ENCODE measurements at regions not wholly inside any gene's neighbourhood (a gene's known extent, or its start where the extent isn't known, plus 50 kb on each side); places are given as distances from the start of the nearest gene placed in this dataset.
A peak's percentile ranks its signal among the peaks of the same experiment; 100 is the strongest.

DNA sequence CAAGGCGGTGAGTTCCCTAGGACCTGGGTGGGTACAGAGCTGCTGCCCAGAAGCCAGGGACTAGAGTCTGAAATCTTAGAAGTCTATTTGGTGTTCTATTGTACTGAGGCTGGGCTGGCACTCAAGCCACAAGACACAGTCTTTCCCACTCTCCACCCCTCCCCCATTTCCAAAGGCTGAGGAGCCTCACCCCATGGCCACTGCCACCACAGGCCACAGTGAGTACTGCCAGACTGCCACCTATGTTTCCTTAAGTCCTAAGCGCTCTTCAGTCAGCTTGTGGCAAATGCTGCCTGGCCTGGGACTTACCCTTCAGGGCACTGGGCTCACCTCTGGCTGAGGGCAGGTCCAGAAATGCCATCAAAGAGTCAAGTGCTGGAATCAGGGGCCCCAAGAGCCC lies 469.3 kb downstream of the HAO1 start:
- H3K4me3 ChIP-seq (ENCODE audit: control insufficient read depth in 2 of 3, extremely low read depth in 1 of 3, insufficient read depth in 2 of 3, low read depth in 1 of 3, low read length in 3 of 3): no peak overlapping the region
- no peak overlapping the region for H2AFZ ChIP-seq (ENCODE audit: control insufficient read depth, low read length)
- H3K9me3 ChIP-seq (ENCODE audit: control insufficient read depth, low read depth, low read length): no peaks in the 10 kb centered on the region
- no peaks in the 10 kb centered on the region for H3K4me1 ChIP-seq (ENCODE audit: control insufficient read depth, extremely low read depth, insufficient read depth, low read length)
- H3K36me3 ChIP-seq (ENCODE audit: control insufficient read depth in 2 of 2, extremely low read depth in 1 of 2, insufficient read depth in 2 of 2, low read length in 2 of 2): no peaks in the 10 kb centered on the region
- no peak overlapping the region for H3K9ac ChIP-seq (ENCODE audit: control insufficient read depth, extremely low read depth, insufficient read depth, low read length)
- no peaks in the 10 kb centered on the region for H4K20me1 ChIP-seq (ENCODE audit: control insufficient read depth, extremely low read depth, insufficient read depth, low read length)
- TF ChIP-seq, protein P1, sequence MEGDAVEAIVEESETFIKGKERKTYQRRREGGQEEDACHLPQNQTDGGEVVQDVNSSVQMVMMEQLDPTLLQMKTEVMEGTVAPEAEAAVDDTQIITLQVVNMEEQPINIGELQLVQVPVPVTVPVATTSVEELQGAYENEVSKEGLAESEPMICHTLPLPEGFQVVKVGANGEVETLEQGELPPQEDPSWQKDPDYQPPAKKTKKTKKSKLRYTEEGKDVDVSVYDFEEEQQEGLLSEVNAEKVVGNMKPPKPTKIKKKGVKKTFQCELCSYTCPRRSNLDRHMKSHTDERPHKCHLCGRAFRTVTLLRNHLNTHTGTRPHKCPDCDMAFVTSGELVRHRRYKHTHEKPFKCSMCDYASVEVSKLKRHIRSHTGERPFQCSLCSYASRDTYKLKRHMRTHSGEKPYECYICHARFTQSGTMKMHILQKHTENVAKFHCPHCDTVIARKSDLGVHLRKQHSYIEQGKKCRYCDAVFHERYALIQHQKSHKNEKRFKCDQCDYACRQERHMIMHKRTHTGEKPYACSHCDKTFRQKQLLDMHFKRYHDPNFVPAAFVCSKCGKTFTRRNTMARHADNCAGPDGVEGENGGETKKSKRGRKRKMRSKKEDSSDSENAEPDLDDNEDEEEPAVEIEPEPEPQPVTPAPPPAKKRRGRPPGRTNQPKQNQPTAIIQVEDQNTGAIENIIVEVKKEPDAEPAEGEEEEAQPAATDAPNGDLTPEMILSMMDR (optimal IDR thresholded peaks at IDR 0.05 in 1 of 3, IDR thresholded peaks at IDR 0.05 in 1 of 3, conservative IDR thresholded peaks at IDR 0.05 in 1 of 3; ENCODE audit: extremely low read depth in 1 of 3, insufficient read depth in 2 of 3, low read length in 3 of 3): peak in 1 of 3 experiments; percentile 13
- TF ChIP-seq EZH2 (IDR thresholded peaks at IDR 0.05; ENCODE audit: low read length): no peak
- FAIRE-seq: no peak
- DNase-seq (ENCODE audit: low read depth, low spot score): no peak
- no peaks in the 10 kb centered on the region for H3K9me1 ChIP-seq (ENCODE audit: control insufficient read depth, extremely low read depth, insufficient read depth, low read length)
- no peak overlapping the region for H3K27ac ChIP-seq (ENCODE audit: control insufficient read depth, insufficient read depth, low read length)
- no peaks in the 10 kb centered on the region for H3K27me3 ChIP-seq (ENCODE audit: control insufficient read depth, extremely low read depth, insufficient read depth, low read length)
- no peaks in the 10 kb centered on the region for H3K79me2 ChIP-seq (ENCODE audit: control insufficient read depth, insufficient read depth, low read length)
- H3K4me2 ChIP-seq (ENCODE audit: control insufficient read depth, extremely low read depth, insufficient read depth, low read depth, low read length): no peak overlapping the region
- dilution Hi-C loops (cut with MboI; ENCODE audit: extremely low pct_ligation_motif_present, low sequenced_read_pairs): no loop called here

DNA sequence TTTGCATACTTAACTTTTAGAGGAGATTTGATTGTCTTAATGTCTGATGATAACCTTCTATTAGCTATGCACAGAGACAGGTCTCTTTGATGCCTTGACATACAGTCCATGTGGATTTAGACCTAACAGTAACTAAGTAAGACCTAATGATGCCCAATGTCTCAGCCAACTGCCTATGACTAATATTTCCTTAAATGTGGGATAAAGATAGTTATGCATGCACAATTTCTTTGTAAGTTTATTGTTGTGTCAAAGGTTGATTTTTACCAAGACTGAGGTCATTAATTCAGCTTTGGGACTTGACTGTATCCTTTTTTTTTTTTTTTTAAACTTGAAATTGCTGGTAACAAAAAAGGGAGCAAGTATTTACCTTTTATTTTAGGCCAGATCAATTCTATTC lies 450.0 kb downstream of the HAO1 start:
- Histone ChIP-seq H3K4me3 (ENCODE audit: control insufficient read depth in 2 of 3, extremely low read depth in 1 of 3, insufficient read depth in 2 of 3, low read depth in 1 of 3, low read length in 3 of 3) (no peak overlapping the region), H3K4me1 (ENCODE audit: control insufficient read depth, extremely low read depth, insufficient read depth, low read length) (no peaks in the 10 kb centered on the region), H2AFZ (ENCODE audit: control insufficient read depth, low read length) (no peak overlapping the region), H3K9me3 (ENCODE audit: control insufficient read depth, low read depth, low read length) (no peaks in the 10 kb centered on the region), H3K4me2 (ENCODE audit: control insufficient read depth, extremely low read depth, insufficient read depth, low read depth, low read length) (no peak overlapping the region), H3K9ac (ENCODE audit: control insufficient read depth, extremely low read depth, insufficient read depth, low read length) (no peak overlapping the region), H3K79me2 (ENCODE audit: control insufficient read depth, insufficient read depth, low read length) (no peaks in the 10 kb centered on the region), H3K9me1 (ENCODE audit: control insufficient read depth, extremely low read depth, insufficient read depth, low read length) (no peaks in the 10 kb centered on the region), H3K36me3 (ENCODE audit: control insufficient read depth in 2 of 2, extremely low read depth in 1 of 2, insufficient read depth in 2 of 2, low read length in 2 of 2) (no peaks in the 10 kb centered on the region), H3K27me3 (ENCODE audit: control insufficient read depth, extremely low read depth, insufficient read depth, low read length) (no peaks in the 10 kb centered on the region), H3K27ac (ENCODE audit: control insufficient read depth, insufficient read depth, low read length) (no peak overlapping the region), H4K20me1 (ENCODE audit: control insufficient read depth, extremely low read depth, insufficient read depth, low read length) (no peaks in the 10 kb centered on the region)
- dilution Hi-C loops (cut with MboI; ENCODE audit: extremely low pct_ligation_motif_present, low sequenced_read_pairs): no loop called here
- TF ChIP-seq, protein P1 (optimal IDR thresholded peaks at IDR 0.05 in 1 of 3, IDR thresholded peaks at IDR 0.05 in 1 of 3, conservative IDR thresholded peaks at IDR 0.05 in 1 of 3; ENCODE audit: extremely low read depth in 1 of 3, insufficient read depth in 2 of 3, low read length in 3 of 3): no peak
- no peak for TF ChIP-seq EZH2 (IDR thresholded peaks at IDR 0.05; ENCODE audit: low read length)
- FAIRE-seq (no peak), DNase-seq (ENCODE audit: low read depth, low spot score) (no peak)

All from keratinocyte (primary cell).